ENCODE measurements at regions not wholly inside any gene's neighbourhood (a gene's known extent, or its start where the extent isn't known, plus 50 kb on each side); places are given as distances from the start of the nearest gene placed in this dataset.
A peak's percentile ranks its signal among the peaks of the same experiment; 100 is the strongest.

DNA sequence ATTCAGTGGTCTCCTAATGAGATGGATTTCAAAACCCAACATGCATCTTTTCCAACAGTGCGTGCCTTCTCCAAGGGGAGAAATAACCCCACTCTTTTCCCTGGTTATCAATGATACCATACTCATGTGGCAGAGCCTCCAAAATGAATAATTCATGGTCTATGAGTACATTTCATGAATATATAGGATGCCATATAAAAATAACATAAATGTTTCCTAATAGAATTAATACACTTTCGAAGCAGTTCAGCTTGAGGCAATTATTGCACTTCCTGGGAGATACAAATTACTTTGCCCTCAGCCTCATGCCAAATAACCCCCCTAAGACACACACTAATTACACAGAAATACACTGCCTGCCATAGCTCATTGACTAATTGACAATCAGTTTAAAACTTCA is 318.6 kb downstream of the ZSWIM6 start:
- DNase-seq (ENCODE audit: low read depth in 2 of 2, low spot score in 1 of 2), result no peak

DNA sequence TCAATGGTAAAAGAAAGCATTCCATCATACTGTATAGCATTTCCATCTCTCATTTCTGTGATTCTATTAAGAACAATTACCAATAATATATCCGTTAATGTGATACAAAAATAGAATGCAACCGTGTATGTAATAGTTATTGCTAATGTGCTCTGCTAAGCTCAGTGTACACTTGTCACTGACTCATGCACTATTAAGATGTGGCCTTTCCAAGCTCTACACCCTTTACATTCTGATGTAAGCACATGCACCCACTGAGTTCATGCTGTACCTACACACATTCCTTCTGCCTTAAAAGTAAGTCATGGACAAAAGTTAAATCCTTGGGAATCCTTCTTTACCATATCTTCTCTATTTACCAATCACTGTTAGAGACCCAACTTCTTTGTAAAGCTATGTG is 319.1 kb downstream of the ZSWIM6 start:
- DNase-seq (ENCODE audit: low read depth in 2 of 2, low spot score in 1 of 2), result no peak

DNA sequence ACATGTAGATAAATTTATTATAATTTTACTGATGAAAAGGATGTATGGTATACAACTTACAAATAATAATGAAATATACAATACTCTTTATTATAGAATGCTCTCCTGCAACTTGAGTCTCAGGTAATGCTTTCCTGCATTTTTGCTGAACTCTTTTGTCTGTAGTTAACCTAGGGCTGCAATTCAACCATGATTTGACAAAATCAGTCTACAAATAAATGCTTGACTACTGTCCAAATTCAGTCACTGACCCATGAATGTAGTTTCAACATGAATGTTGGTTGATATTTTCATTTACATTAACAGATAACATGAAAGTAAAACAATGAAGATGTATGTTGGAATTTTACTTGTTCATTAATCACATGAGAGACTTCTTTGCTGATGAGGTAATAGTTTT is 320.9 kb downstream of the ZSWIM6 start:
- no peak for DNase-seq (ENCODE audit: low read depth in 2 of 2, low spot score in 1 of 2)

GRCh38 chr5:61653807-61654580 is 321.9 kb downstream of the ZSWIM6 start:
- DNase-seq (ENCODE audit: low read depth in 2 of 2, low spot score in 1 of 2), result no peak

GRCh38 chr5:61654876-61655275 is 322.8 kb downstream of the ZSWIM6 start:
- DNase-seq (ENCODE audit: low read depth in 2 of 2, low spot score in 1 of 2), result no peak

DNA sequence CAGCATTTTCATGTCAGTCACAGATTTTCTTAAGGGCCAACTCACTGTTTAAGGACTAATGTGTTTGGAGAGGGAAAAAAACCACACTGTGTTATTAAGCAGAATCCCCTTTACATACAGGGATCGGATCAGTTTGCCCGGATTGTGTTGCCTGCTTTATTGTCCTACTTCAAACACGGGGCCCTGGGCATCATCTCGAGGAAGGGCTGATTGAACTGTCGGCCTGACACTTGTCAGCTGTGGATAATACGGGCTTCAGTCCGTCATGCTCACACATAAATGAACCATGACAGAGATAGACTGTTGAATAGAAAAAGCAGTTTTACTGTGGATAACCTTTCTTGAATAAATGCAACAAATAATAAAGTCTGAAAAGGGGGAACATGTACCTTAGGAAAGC is 325.0 kb downstream of the ZSWIM6 start:
- no peak for DNase-seq (ENCODE audit: low read depth in 2 of 2, low spot score in 1 of 2)

DNA sequence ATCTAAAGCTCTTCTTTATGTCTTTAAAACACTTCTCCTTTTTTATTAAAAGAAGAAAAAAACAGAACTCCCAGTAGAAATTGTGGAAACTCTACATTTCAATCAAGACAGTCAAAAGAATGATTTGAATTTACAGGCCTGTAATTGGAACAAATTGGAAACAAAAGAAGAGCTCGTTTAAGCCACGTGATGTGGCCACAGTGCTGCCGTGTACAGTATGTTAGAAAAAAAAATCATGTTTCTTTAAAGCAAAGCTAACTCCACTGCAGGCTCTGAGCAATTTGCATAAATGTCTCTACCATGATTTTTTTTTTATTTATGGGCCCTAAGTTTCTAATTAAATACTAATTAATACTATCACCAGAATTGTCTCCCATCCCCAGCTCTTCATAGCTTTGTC is 325.6 kb downstream of the ZSWIM6 start:
- DNase-seq (ENCODE audit: low read depth in 2 of 2, low spot score in 1 of 2), result no peak

DNA sequence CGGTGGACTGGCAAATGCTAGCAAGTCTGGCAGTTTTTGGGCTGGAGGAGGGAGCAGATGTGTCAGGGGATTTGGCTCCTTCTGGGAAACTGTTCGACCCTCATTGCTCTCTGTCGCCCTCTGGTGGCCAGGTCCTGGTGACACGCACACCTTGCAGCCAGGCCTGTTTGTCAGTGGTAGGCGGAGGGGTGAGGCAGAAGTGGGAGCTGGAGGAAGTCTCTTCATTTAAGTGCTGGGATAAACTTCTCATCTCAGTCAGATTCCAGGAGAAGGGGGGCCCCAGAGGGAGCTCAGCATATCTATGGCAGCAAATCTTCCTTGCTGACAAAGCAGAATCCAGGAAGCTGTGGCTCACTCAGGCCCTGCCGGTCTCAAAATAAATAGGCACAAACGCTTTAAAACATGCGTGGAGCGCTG is 326.5 kb downstream of the ZSWIM6 start:
- peak; percentile 51 to 86 for DNase-seq (ENCODE audit: low read depth in 2 of 2, low spot score in 1 of 2)

- no peak for DNase-seq (ENCODE audit: low read depth in 2 of 2, low spot score in 1 of 2)
These were observed 327.2 kb downstream of the ZSWIM6 start for GRCh38 chr5:61659221-61659696.

DNA sequence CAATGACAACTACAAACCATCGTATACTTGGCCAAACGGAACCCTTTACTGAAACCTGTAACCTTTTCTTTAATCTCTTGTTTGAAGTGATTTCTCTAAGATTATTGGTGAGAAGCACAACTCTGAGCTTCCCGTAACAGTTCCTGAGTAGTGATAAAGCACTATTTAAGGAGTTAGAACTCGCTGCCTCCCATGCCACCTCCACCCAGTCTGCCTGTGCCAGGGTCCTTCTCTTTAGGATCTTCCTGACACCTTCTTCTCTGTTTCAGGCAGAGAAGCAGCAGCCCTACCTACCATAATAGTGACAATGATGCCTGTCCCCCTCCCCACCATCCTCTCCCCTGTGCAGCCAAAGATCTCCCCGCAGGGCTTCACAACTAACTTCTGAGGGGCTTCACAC is 330.6 kb downstream of the ZSWIM6 start:
- DNase-seq (ENCODE audit: low read depth in 2 of 2, low spot score in 1 of 2), result no peak

GRCh38 chr5:61666064-61666621 is 334.1 kb downstream of the ZSWIM6 start:
- DNase-seq (ENCODE audit: low read depth in 2 of 2, low spot score in 1 of 2), result no peak

- no peak for DNase-seq (ENCODE audit: low read depth in 2 of 2, low spot score in 1 of 2)
These were observed 335.6 kb downstream of the ZSWIM6 start for GRCh38 chr5:61667525-61668218.

GRCh38 chr5:61669531-61669930 is 337.5 kb downstream of the ZSWIM6 start:
- no peak for DNase-seq (ENCODE audit: low read depth in 2 of 2, low spot score in 1 of 2)

GRCh38 chr5:61670941-61671340 is 338.9 kb downstream of the ZSWIM6 start:
- no peak for DNase-seq (ENCODE audit: low read depth in 2 of 2, low spot score in 1 of 2)

GRCh38 chr5:61673007-61673735 is 341.1 kb downstream of the ZSWIM6 start:
- DNase-seq (ENCODE audit: low read depth in 2 of 2, low spot score in 1 of 2), result no peak

- DNase-seq (ENCODE audit: low read depth in 2 of 2, low spot score in 1 of 2), result no peak
These were observed 342.3 kb downstream of the ZSWIM6 start for GRCh38 chr5:61674378-61674777.

- DNase-seq (ENCODE audit: low read depth in 2 of 2, low spot score in 1 of 2), result no peak
These were observed 343.1 kb downstream of the ZSWIM6 start for GRCh38 chr5:61675015-61675692.

DNA sequence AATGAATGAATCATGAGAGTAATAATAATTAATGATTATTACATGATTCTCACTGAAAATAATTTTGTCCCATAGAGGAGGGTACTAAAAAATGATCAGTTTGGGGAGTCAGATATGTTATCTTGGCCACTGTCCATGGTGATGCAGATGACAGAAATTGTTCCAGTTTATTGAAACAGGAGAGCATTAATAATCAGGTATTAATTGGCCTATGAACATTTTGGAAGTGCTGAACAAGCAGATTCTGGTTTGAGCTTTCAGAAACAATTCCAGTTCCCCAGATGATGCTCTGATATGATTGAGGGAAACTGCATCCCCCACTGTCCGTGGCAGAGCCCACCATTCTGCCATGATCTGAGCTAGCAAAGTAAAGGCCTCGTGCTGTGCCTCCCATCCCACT is 345.2 kb downstream of the ZSWIM6 start:
- DNase-seq (ENCODE audit: low read depth in 2 of 2, low spot score in 1 of 2), result no peak

DNA sequence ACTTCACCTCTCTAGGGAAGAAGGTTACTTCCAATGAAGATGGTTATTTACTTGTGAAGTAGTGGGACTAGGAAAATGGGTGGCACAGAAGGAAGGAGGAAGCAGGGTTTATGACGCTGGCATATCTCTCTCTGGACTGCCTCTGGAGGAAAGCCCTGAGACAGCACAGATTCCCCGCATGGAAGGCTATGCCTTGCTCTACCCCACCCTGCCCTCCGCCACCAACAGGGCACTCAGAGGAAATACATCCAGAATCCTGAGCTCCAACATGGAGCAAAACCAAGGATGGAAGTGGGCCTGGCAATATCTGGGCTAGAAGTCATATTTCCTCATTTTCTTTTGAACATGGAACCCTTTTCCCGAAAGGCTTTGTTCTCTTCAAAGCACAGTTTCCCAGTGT is 346.9 kb downstream of the ZSWIM6 start:
- no peak for DNase-seq (ENCODE audit: low read depth in 2 of 2, low spot score in 1 of 2)

GRCh38 chr5:61679562-61679961 is 347.5 kb downstream of the ZSWIM6 start:
- no peak for DNase-seq (ENCODE audit: low read depth in 2 of 2, low spot score in 1 of 2)

DNA sequence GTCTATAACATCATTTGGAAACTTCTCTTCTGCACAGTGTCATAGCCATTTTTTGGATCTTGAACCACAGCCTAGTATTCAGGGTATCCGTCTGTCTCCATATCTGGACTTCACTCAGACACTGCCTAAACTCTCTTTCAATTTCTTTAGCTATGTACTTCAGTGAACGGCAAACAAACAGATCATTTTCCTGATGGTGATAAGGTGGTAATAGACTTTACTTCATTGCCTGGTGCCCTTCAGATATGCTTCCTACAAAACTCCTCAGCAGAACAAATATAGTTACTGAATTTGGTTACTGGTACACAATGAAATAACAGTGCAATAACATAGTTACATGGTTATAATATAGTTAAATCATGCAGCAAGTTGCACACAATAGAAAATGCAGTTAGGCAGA is 348.2 kb downstream of the ZSWIM6 start:
- no peak for DNase-seq (ENCODE audit: low read depth in 2 of 2, low spot score in 1 of 2)
